Lung (tissue), 11 donors: ENCODE measurements at regions not wholly inside any gene's neighbourhood (a gene's known extent, or its start where the extent isn't known, plus 50 kb on each side); places are given as distances from the start of the nearest gene placed in this dataset.
A peak's percentile ranks its signal among the peaks of the same experiment; 100 is the strongest.

ENCODE experiments used
- ATAC-seq: fragments of 200-7000 bp; cut with Tn5 transposase; one replicate; pipeline ENCODE4 v1.9.1; 2020; ENCODE audit warnings: moderate number of reproducible peaks; ENCODE audit not compliant: insufficient read depth, low FRiP score
- DNase-seq, 3 donors: peaks; one replicate each; pipeline ENCODE4 v3.0.0-alpha.2; 2013 to 2017
- H3K27ac ChIP-seq, 2 donors: one replicate each; pipeline ENCODE4 v1.5.1; 2013; ENCODE audit warnings: mild to moderate bottlenecking in 2 of 2, moderate library complexity in 2 of 2, control low read depth in 1 of 2, inconsistent platforms in 1 of 2, low read depth in 1 of 2, low read length in 1 of 2
- H3K27me3 ChIP-seq, 3 donors: one replicate each; pipeline ENCODE4 v1.5.1; 2013; ENCODE audit warnings: low read length in 2 of 3; ENCODE audit not compliant: control insufficient read depth in 3 of 3, insufficient read depth in 3 of 3
- H3K36me3 ChIP-seq, 4 donors: one replicate each; pipeline ENCODE4 v1.5.1; 2013; ENCODE audit warnings: low read length in 4 of 4, mild to moderate bottlenecking in 1 of 4, moderate library complexity in 1 of 4; ENCODE audit not compliant: control insufficient read depth in 4 of 4, insufficient read depth in 4 of 4
- H3K4me1 ChIP-seq, 5 donors: one replicate each; pipeline ENCODE4 v1.5.1; 2013; ENCODE audit warnings: low read length in 5 of 5, mild to moderate bottlenecking in 2 of 5, moderate library complexity in 1 of 5; ENCODE audit not compliant: control insufficient read depth in 5 of 5, insufficient read depth in 5 of 5
- H3K4me3 ChIP-seq: one replicate; pipeline ENCODE4 v1.5.1; 2013; ENCODE audit warnings: mild to moderate bottlenecking, control low read depth, moderate library complexity
- H3K9ac ChIP-seq, 2 donors: one replicate each; pipeline ENCODE4 v1.5.1; 2013; ENCODE audit warnings: low read length in 2 of 2, control low read depth in 1 of 2; ENCODE audit not compliant: insufficient read depth in 1 of 2
- H3K9me3 ChIP-seq, 4 donors: one replicate each; pipeline ENCODE4 v1.5.1; 2013; ENCODE audit warnings: low read length in 3 of 4, mild to moderate bottlenecking in 1 of 4, moderate library complexity in 1 of 4; ENCODE audit not compliant: control insufficient read depth in 4 of 4, insufficient read depth in 3 of 4
- CTCF ChIP-seq: IDR thresholded peaks from 2 replicates; pipeline ENCODE4 v1.5.1; 2012; ENCODE audit warnings: mild to moderate bottlenecking; ENCODE audit errors: control extremely low read depth, extremely low read depth
- WGBS, 2 donors: extraction: QIAGEN DNeasy Blood & Tissue Kit; methylation state at CpG; one replicate each; pipeline ENCODE4 v1.1.7; 2013; 5-methylcytosine and 5-hydroxymethylcytosine counted together
- donor health status: control.
- donor health status: control.
- donor health status: Bipolar disorder and iron deficiency.
- donor health status: healthy.
- donor health status: DM: yes; HTN: yes; CAD: no.

GRCh38 chr6:168227840-168228239 is 91.7 kb downstream of the DACT2 start:
- Histone ChIP-seq H3K36me3 (no peaks in the 10 kb centered on the region), H3K27me3 (no peaks in the 10 kb centered on the region), H3K27ac (no peak overlapping the region), H3K9me3 (no peaks in the 10 kb centered on the region), H3K4me1 (peaks cover 0 to 32% (median 12%) of the 10 kb centered on the region in 5 donors), H3K9ac (no peak overlapping the region), H3K4me3 (no peak overlapping the region)
- no peak for TF ChIP-seq CTCF
- 88 to 93% methylated on average over 15 of the region's 15 CpGs for WGBS, 2 donors
- no peak for ATAC-seq
- DNase-seq = peak in 1 of 3 donors; percentile 4

- Histone ChIP-seq H3K36me3 (no peaks in the 10 kb centered on the region), H3K4me3 (no peak overlapping the region), H3K27ac (no peak overlapping the region), H3K9me3 (no peaks in the 10 kb centered on the region), H3K27me3 (no peaks in the 10 kb centered on the region), H3K9ac (no peak overlapping the region), H3K4me1 (peaks cover 0 to 26% (median 12%) of the 10 kb centered on the region in 5 donors)
- no peak for ATAC-seq
- 62 to 67% methylated on average over 8 of the region's 8 CpGs for WGBS, 2 donors
- DNase-seq = peak; percentile 15 to 47 (median 31)
- no peak for TF ChIP-seq CTCF
Measured at GRCh38 chr6:168226902-168227318, 92.7 kb downstream of the DACT2 start.

GRCh38 chr6:168226061-168226752 is 93.4 kb downstream of the DACT2 start:
- H3K4me1 ChIP-seq = peaks cover 0 to 21% (median 6%) of the 10 kb centered on the region in 5 donors
- H3K9ac ChIP-seq = no peak overlapping the region
- no peaks in the 10 kb centered on the region for H3K9me3 ChIP-seq
- no peaks in the 10 kb centered on the region for H3K36me3 ChIP-seq
- H3K4me3 ChIP-seq = no peak overlapping the region
- TF ChIP-seq CTCF = no peak
- H3K27ac ChIP-seq = no peak overlapping the region
- no peak for ATAC-seq
- no peaks in the 10 kb centered on the region for H3K27me3 ChIP-seq
- WGBS, 2 donors = 64 to 77% methylated on average over 9 of the region's 9 CpGs
- DNase-seq = peak; percentile 25 to 59 (median 31)
